BJ (cell line): ENCODE measurements at regions not wholly inside any gene's neighbourhood (a gene's known extent, or its start where the extent isn't known, plus 50 kb on each side); places are given as distances from the start of the nearest gene placed in this dataset.

Source experiments
- CTCF ChIA-PET: fragments of 350-600 bp; formaldehyde crosslinking; extraction: SDS; loops from one replicate; lab custom pipeline; 2021; ENCODE audit warnings: antibody characterized with exemption, inconsistent platforms; lab: Yijun Ruan, JAX
- POLR2A ChIA-PET: fragments of 300-600 bp; sonication (Branson Sonifier 250); formaldehyde crosslinking; extraction: SDS; loops from one replicate; lab custom pipeline; 2021; ENCODE audit warnings: antibody characterized with exemption; lab: Charles Lee
- DNase-seq: peaks from one replicate; pipeline ENCODE4 v3.0.0-alpha.2; 2011; ENCODE audit warnings: low read depth
- H3K27me3 ChIP-seq: 2 replicates; pipeline ENCODE4 v1.6.0; 2011; ENCODE audit warnings: low read length; ENCODE audit not compliant: control insufficient read depth, insufficient read depth
- H3K36me3 ChIP-seq: 2 replicates; pipeline ENCODE4 v1.5.1; 2011; ENCODE audit warnings: low read length; ENCODE audit not compliant: control insufficient read depth, insufficient read depth
- H3K4me3 ChIP-seq: 2 replicates; pipeline ENCODE4 v1.5.1; 2011; ENCODE audit warnings: low read depth, mild to moderate bottlenecking, control low read depth, low read length
- TF ChIP-seq, protein P1 (sequence below): IDR thresholded peaks from 2 replicates; pipeline ENCODE4 v1.5.1; 2011; ENCODE audit warnings: low read depth, mild to moderate bottlenecking, control low read depth, inconsistent platforms, low read length, moderate library complexity; ENCODE audit not compliant: insufficient read depth

DNA sequence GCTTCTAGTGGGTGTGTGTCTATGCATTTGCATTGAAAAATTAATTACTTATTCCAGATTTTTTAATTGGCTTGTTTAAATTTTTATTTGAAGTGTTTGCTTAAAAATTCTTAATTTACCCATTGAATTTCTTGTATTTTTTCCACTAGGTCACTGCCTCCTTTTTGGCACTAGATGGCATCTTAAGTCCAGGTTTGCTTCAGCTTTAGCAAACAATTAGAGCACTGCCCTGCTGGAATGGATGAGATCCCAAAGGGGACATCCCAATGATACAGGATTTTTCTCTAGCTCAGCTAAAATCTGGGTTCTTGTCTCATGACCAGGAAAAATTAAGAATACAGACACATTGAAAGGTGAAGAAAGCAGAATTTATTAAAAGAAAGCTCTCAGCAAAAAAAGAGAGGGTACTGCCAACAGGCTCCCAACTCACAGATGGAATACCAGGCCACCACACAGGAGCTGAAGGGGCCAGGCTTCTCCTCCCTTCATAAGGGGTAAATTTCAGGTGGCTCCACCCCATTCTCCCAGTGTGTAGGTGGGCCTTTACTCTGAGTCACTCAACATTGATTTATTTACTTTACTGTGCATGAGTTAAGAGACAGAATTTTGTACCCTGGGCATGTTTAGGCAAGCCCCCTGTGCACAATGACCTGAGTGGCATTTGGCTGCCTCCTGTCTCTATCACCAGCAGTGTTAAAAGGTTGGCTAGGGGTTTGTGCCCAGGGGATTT lies 532.4 kb downstream of the ANXA1 start:
- TF ChIP-seq, protein P1, sequence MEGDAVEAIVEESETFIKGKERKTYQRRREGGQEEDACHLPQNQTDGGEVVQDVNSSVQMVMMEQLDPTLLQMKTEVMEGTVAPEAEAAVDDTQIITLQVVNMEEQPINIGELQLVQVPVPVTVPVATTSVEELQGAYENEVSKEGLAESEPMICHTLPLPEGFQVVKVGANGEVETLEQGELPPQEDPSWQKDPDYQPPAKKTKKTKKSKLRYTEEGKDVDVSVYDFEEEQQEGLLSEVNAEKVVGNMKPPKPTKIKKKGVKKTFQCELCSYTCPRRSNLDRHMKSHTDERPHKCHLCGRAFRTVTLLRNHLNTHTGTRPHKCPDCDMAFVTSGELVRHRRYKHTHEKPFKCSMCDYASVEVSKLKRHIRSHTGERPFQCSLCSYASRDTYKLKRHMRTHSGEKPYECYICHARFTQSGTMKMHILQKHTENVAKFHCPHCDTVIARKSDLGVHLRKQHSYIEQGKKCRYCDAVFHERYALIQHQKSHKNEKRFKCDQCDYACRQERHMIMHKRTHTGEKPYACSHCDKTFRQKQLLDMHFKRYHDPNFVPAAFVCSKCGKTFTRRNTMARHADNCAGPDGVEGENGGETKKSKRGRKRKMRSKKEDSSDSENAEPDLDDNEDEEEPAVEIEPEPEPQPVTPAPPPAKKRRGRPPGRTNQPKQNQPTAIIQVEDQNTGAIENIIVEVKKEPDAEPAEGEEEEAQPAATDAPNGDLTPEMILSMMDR: peak; percentile 68
- Histone ChIP-seq H3K4me3 (no peak overlapping the region), H3K27me3 (no peaks in the 10 kb centered on the region), H3K36me3 (no peaks in the 10 kb centered on the region)
- DNase-seq: peak; percentile 1
- CTCF ChIA-PET: interaction anchor here (0.9 to 2.5 kb wide), 8 partner anchors 10 to 963 kb away, joined by 3 to 9 read pairs (median 3); no protein-coding TSS in a partner anchor
- POLR2A ChIA-PET: no interaction called here

GRCh38 chr9:73684601-73685000 lies 532.9 kb downstream of the ANXA1 start:
- TF ChIP-seq, protein P1: no peak
- Histone ChIP-seq H3K36me3 (no peaks in the 10 kb centered on the region), H3K4me3 (no peak overlapping the region), H3K27me3 (no peaks in the 10 kb centered on the region)
- CTCF ChIA-PET: interaction anchor here (0.9 to 2.5 kb wide), 6 partner anchors 184 to 963 kb away, joined by 3 to 9 read pairs (median 5); no protein-coding TSS in a partner anchor
- POLR2A ChIA-PET: no interaction called here
- DNase-seq: no peak

DNA sequence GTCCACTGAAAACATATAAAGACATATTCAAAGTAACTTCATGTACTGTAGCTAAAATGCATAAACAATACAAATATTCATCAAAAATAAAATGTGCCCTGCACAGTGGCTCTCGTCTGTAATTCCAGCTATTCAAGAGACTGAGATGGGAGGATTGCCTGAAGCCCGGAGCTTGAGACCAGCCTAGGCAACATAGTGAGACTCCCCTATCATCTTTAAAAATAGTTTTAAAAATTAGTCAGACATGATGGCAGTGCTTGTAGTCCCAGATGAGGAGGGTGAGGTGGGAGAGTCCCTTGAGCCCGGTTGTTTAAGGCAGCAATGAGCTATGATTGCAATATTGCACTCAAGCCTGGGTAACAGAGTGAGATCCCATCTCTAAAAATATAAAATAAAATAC lies 534.1 kb downstream of the ANXA1 start:
- ChIA-PET POLR2A (no interaction called here), CTCF (interaction anchor here (0.8 to 1.1 kb wide), 2 partner anchors 11 to 884 kb away, joined by 3 read pairs; no protein-coding TSS in a partner anchor)
- Histone ChIP-seq H3K4me3 (no peak overlapping the region), H3K27me3 (no peaks in the 10 kb centered on the region), H3K36me3 (no peaks in the 10 kb centered on the region)
- TF ChIP-seq, protein P1: no peak
- DNase-seq: no peak

- no peak for DNase-seq
- ChIA-PET CTCF (no interaction called here), POLR2A (no interaction called here)
- no peak overlapping the region for H3K4me3 ChIP-seq
- no peaks in the 10 kb centered on the region for H3K36me3 ChIP-seq
- TF ChIP-seq, protein P1: no peak
- no peaks in the 10 kb centered on the region for H3K27me3 ChIP-seq
These were observed 537.6 kb downstream of the ANXA1 start for GRCh38 chr9:73689051-73689870.

DNA sequence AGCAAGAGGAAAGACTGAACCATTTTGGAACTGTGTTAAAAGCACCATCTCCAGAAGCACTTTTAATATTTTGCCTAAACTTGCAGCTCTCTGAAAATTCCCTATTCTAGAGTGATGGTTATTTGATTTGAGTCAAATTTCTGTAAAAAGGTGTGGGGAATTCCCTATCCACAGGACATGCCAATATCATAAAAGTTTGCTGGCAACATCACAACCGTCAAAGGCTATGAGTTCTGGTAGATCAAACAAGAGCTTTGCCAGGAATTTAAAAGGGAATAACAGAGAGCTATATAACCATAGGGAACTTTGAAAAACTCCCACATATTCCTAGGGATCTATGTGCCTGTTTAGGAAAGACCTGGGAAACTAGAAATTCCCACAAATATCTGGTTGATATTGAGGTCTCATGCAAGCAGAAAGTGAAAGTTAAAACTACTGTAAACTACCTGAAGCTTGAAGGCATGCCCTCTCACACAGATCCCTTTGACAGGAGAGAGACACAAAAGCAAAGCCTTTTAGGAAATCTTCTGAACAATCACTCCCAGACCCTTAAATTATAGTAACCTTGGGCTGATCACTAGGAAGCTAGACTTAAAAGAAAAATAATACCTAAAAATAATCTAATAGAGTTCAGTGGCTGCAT lies 549.9 kb downstream of the ANXA1 start:
- TF ChIP-seq, protein P1: no peak
- ChIA-PET POLR2A (no interaction called here), CTCF (no interaction called here)

More for the DNA sequence above, 549.9 kb downstream of the ANXA1 start:
- Histone ChIP-seq H3K36me3 (no peaks in the 10 kb centered on the region), H3K4me3 (no peak overlapping the region), H3K27me3 (no peaks in the 10 kb centered on the region)
- DNase-seq: no peak
